Colonic mucosa (tissue), 4 donors: ENCODE measurements at regions not wholly inside any gene's neighbourhood (a gene's known extent, or its start where the extent isn't known, plus 50 kb on each side); places are given as distances from the start of the nearest gene placed in this dataset.
A peak's percentile ranks its signal among the peaks of the same experiment; 100 is the strongest.

Experiments
- DNase-seq: peaks from one replicate; pipeline ENCODE4 v3.0.0-alpha.2; 2020
- H3K27ac ChIP-seq: fragments of 200-600 bp; one replicate; pipeline ENCODE4 v1.8.0; 2021
- H3K27me3 ChIP-seq: fragments of 200-600 bp; one replicate; pipeline ENCODE4 v1.8.0; 2021
- H3K36me3 ChIP-seq: fragments of 200-600 bp; one replicate; pipeline ENCODE4 v1.8.0; 2021
- H3K4me1 ChIP-seq: fragments of 200-600 bp; one replicate; pipeline ENCODE4 v1.8.0; 2021; ENCODE audit warnings: mild to moderate bottlenecking
- H3K4me3 ChIP-seq: fragments of 200-600 bp; one replicate; pipeline ENCODE4 v1.8.0; 2021
- H3K9ac ChIP-seq, 2 donors: one replicate each; pipeline ENCODE4 v1.7.0; 2013; ENCODE audit warnings: control low read depth in 2 of 2, low read depth in 2 of 2, low read length in 2 of 2
- H3K9me3 ChIP-seq: fragments of 200-600 bp; one replicate; pipeline ENCODE4 v1.8.0; 2021
- intact Hi-C: fragments of 100-400 bp; cut with DNase I; formaldehyde crosslinking; loops from one replicate; pipeline ENCODE4 v1.14.1; 2022
- TF ChIP-seq, protein P1 (sequence below): fragments of 200-600 bp; IDR thresholded peaks from one replicate; pipeline ENCODE4 v1.8.0; 2022; ENCODE audit warnings: antibody characterized with exemption, mild to moderate bottlenecking
- donor health status: healthy.
- donor health status: DM: no; HTN: no; CAD: no.
- donor health status: DM: no; HTN: no; CAD: no.

DNA sequence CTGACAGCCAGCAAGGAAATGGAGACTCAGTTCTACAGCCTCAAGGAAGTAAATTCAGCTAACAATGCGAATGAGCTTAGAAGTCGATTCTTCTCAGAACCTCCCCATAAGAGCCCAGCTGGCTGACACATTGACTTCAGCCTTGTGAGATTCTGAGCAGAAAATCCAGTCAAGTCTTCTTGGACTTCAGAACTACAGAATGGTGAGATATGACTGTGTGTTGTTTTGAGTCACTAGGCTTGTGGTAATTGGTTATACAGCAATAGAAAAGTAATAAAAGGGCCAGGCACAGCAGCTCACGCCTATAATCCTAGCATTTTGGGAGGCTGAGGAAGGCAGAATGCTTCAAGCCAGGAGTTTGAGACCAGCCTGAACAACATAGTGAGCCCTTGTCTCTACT lies 161.8 kb upstream of the IVNS1ABP start:
- no peaks in the 10 kb centered on the region for H3K36me3 ChIP-seq
- peak overlapping the region in 1 of 2 donors; percentile 26 for H3K9ac ChIP-seq
- H3K27ac ChIP-seq = peak overlapping the region; percentile 62
- H3K4me3 ChIP-seq = no peak overlapping the region
- intact Hi-C loops = no loop called here
- TF ChIP-seq, protein P1, sequence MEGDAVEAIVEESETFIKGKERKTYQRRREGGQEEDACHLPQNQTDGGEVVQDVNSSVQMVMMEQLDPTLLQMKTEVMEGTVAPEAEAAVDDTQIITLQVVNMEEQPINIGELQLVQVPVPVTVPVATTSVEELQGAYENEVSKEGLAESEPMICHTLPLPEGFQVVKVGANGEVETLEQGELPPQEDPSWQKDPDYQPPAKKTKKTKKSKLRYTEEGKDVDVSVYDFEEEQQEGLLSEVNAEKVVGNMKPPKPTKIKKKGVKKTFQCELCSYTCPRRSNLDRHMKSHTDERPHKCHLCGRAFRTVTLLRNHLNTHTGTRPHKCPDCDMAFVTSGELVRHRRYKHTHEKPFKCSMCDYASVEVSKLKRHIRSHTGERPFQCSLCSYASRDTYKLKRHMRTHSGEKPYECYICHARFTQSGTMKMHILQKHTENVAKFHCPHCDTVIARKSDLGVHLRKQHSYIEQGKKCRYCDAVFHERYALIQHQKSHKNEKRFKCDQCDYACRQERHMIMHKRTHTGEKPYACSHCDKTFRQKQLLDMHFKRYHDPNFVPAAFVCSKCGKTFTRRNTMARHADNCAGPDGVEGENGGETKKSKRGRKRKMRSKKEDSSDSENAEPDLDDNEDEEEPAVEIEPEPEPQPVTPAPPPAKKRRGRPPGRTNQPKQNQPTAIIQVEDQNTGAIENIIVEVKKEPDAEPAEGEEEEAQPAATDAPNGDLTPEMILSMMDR = no peak
- H3K9me3 ChIP-seq = no peaks in the 10 kb centered on the region
- no peaks in the 10 kb centered on the region for H3K27me3 ChIP-seq
- H3K4me1 ChIP-seq = no peaks in the 10 kb centered on the region
- peak; percentile 28 for DNase-seq

DNA sequence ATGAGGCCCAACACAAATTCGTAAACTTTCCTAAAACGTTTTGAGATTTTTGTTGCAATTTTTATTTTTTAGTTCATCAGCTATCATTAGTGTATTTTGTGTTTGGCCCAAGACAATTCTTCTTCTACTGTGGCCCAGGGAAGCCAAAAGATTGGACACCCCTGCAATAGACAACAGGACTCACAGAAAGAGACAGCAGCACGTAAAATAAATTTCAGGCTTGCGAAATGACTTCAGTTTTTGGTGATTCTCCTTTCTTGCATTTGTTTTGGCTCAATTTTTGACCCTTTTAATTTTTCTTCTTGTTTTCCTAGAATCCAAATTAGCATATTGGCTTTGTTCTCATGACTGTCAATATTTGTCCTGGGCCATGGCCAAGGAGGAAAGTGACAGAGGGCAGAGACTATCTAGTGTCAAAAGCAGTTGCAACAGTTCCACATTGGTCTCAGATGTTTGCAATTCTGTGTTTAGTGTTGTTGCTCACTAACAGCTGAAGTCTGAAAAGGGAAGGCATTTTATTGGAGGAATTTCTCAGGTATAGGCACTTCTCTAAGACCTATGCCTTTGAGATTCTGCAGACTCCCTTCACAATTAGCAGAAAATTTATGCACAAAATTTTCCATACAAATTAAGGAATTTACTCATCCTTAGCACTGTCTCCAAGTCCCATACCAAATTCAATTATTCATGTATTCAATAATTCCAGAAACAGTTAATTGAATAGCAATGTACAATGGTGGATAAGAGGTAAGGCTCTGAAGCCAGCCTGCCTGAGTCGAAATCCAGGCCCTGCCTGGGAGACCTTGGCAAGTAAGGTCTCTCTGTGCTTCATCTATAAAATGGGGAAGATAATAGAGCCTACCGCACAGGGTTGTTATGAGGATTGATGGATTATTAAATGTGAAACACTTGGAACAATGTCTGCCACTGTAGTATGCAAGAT lies 160.9 kb upstream of the IVNS1ABP start:
- Histone ChIP-seq H3K4me3 (no peak overlapping the region), H3K27ac (peak overlapping the region; percentile 62), H3K9me3 (no peaks in the 10 kb centered on the region), H3K9ac (peak overlapping the region in 1 of 2 donors; percentile 26), H3K4me1 (no peaks in the 10 kb centered on the region), H3K27me3 (no peaks in the 10 kb centered on the region), H3K36me3 (no peaks in the 10 kb centered on the region)
- TF ChIP-seq, protein P1 = no peak
- intact Hi-C loops = no loop called here
- DNase-seq = peak; percentile 88

DNA sequence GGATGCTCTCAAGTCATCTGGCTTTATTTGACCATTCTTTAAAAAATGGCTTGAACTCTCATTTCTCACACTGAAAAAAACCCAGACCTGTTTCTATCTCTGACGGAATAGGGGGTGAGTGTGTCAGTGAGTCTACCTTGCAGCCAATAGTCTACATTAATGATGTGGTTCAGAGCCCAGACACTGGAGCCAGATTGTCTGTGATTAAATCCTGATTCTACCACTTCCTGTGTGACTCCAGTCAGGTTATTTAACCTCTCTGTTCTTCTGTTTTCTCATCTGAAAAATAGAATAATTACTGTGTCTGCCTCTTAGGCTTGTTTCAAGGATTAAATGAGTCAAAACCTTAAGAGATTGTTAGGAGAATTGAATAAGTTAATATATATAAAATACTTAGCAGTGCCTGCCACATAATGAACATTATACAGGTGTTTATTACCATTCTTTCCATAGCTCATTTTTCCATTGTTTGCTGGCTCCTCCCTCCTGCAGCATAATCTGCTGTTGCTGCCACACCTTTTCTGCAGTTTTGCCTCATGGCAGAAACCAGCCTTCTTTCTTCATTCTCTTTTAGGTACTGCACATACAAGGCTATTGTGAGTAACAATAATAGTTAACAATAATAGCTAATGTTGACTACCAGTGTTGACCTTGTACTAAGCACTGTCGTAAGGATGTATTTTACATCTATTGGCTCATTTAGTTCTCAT lies 157.6 kb upstream of the IVNS1ABP start:
- Histone ChIP-seq H3K4me3 (no peak overlapping the region), H3K4me1 (no peaks in the 10 kb centered on the region), H3K9ac (no peak overlapping the region), H3K36me3 (no peaks in the 10 kb centered on the region), H3K27me3 (no peaks in the 10 kb centered on the region), H3K27ac (no peak overlapping the region), H3K9me3 (no peaks in the 10 kb centered on the region)
- peak; percentile 52 for DNase-seq
- intact Hi-C loops = no loop called here
- TF ChIP-seq, protein P1 = no peak

DNA sequence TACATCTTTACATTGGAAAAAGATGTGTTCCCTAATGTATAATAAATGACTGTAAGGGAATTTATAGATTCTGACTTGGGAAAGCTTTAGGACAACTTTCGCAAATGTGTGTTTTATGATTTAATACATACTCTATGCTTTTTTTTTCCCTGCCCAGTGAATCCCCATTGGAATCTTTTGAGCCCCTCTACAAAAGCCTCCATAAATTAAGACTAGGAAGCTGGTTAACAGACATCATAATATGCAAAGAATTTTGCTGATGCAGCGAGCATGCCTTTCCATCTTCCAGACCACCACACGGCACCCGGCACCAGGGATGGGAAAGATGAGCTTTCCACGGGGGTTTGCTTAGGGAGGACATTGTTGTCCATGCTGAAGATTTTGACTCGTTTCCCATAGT lies 156.1 kb upstream of the IVNS1ABP start:
- intact Hi-C loops = no loop called here
- no peak for DNase-seq
- H3K9me3 ChIP-seq = no peaks in the 10 kb centered on the region
- H3K4me1 ChIP-seq = no peaks in the 10 kb centered on the region
- H3K36me3 ChIP-seq = no peaks in the 10 kb centered on the region
- no peak overlapping the region for H3K4me3 ChIP-seq
- no peaks in the 10 kb centered on the region for H3K27me3 ChIP-seq
- H3K27ac ChIP-seq = no peak overlapping the region
- H3K9ac ChIP-seq = no peak overlapping the region
- TF ChIP-seq, protein P1 = no peak

DNA sequence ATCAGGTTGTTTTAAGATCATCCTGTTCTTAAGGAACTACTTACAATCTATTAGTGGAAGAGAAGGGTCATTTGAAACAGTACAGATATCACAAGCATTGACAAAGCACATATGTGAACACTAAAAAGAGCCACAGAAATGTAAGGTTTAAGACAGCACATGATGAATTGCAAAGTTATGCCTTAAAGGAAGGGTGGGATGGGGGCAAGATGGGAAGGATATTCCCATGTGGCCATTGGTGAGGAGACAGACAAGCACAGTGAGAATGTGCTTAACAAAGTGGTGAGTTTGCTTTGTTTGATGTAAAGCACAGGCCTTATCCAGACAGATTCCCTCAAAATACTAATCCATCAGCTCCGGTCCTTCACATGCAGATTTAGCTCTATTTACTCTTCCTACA lies 151.6 kb upstream of the IVNS1ABP start:
- TF ChIP-seq, protein P1 = no peak

More for the DNA sequence above, 151.6 kb upstream of the IVNS1ABP start:
- Histone ChIP-seq H3K4me1 (no peaks in the 10 kb centered on the region), H3K9ac (no peak overlapping the region), H3K36me3 (no peaks in the 10 kb centered on the region), H3K4me3 (no peak overlapping the region), H3K27me3 (no peaks in the 10 kb centered on the region), H3K27ac (no peak overlapping the region), H3K9me3 (no peaks in the 10 kb centered on the region)
- DNase-seq = no peak
- intact Hi-C loops = no loop called here
